ENCODE measurements at regions not wholly inside any gene's neighbourhood (a gene's known extent, or its start where the extent isn't known, plus 50 kb on each side); places are given as distances from the start of the nearest gene placed in this dataset.

GRCh38 chr7:131654249-131654558 lies 97.8 kb upstream of the PODXL start:
- H3K36me3 ChIP-seq: no peaks in the 10 kb centered on the region
- TF ChIP-seq, protein P1, sequence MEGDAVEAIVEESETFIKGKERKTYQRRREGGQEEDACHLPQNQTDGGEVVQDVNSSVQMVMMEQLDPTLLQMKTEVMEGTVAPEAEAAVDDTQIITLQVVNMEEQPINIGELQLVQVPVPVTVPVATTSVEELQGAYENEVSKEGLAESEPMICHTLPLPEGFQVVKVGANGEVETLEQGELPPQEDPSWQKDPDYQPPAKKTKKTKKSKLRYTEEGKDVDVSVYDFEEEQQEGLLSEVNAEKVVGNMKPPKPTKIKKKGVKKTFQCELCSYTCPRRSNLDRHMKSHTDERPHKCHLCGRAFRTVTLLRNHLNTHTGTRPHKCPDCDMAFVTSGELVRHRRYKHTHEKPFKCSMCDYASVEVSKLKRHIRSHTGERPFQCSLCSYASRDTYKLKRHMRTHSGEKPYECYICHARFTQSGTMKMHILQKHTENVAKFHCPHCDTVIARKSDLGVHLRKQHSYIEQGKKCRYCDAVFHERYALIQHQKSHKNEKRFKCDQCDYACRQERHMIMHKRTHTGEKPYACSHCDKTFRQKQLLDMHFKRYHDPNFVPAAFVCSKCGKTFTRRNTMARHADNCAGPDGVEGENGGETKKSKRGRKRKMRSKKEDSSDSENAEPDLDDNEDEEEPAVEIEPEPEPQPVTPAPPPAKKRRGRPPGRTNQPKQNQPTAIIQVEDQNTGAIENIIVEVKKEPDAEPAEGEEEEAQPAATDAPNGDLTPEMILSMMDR (IDR thresholded peaks at IDR 0.05): no peak
- peaks cover 0 to 6% of the 10 kb centered on the region in 2 donors for H3K27me3 ChIP-seq
- no peak overlapping the region for H3K27ac ChIP-seq
- no peak overlapping the region for H3K4me3 ChIP-seq
- H3K4me1 ChIP-seq: no peaks in the 10 kb centered on the region
- DNase-seq: no peak
- intact Hi-C loops (cut with DNase I; ENCODE audit: low total_unique reads): loop anchor here (1.0 kb wide), 1 partner anchor 146 kb away; no protein-coding TSS in a partner anchor
- H3K9me3 ChIP-seq: no peaks in the 10 kb centered on the region

- Histone ChIP-seq H3K27me3 (peaks cover 0 to 6% of the 10 kb centered on the region in 2 donors), H3K4me1 (no peaks in the 10 kb centered on the region), H3K27ac (no peak overlapping the region), H3K9me3 (no peaks in the 10 kb centered on the region), H3K4me3 (no peak overlapping the region), H3K36me3 (no peaks in the 10 kb centered on the region)
- no peak for DNase-seq
- TF ChIP-seq, protein P1 (IDR thresholded peaks at IDR 0.05): no peak
- intact Hi-C loops (cut with DNase I; ENCODE audit: low total_unique reads): loop anchor here (1.0 kb wide), 1 partner anchor 145 kb away; no protein-coding TSS in a partner anchor
These were observed 97.2 kb upstream of the PODXL start for GRCh38 chr7:131653418-131654248.

DNA sequence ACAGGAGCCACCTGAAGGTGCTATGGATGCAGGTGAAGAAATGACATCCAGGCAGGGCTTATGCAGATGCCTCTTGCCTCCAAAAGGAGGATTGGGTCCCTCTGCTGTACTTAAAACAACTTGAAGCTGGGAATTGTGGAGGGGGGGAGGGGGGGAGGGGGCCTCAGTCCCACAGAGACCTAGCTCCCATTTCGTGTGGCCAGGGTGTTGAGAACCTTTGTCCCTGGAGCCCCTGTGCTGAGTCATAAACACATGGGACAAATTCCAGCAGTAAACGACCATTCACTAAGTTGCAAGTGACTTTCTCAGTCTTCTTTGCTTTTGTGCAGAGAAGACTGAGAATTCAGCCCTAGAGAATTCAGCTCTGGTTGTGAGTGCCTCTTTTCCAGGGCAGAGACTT lies 96.5 kb upstream of the PODXL start:
- no peaks in the 10 kb centered on the region for H3K9me3 ChIP-seq
- intact Hi-C loops (cut with DNase I; ENCODE audit: low total_unique reads): no loop called here
- TF ChIP-seq, protein P1 (IDR thresholded peaks at IDR 0.05): no peak
- DNase-seq: no peak
- H3K27me3 ChIP-seq: peaks cover 0 to 6% of the 10 kb centered on the region in 2 donors
- no peak overlapping the region for H3K4me3 ChIP-seq
- H3K4me1 ChIP-seq: no peaks in the 10 kb centered on the region
- no peak overlapping the region for H3K27ac ChIP-seq
- no peaks in the 10 kb centered on the region for H3K36me3 ChIP-seq

DNA sequence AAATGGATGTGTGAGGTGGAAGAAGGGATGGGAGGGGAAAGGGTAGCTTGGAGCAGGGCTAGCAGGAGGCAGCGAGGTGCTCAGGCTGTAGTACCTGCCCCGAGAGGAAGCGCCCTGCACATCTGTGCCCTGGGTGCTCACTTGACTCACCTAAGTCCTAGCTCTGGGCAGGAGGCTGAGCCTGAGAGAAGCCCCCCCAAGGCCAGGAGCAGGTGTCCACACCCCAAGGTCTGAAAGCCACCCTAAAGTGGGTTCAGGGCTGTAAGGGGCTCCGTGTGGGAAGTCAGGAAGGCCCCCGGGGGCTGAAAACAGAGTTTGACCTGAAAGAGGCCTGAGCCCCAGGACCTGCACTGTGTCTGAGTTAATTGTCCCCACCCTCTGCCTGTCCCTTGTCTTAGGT lies 95.8 kb upstream of the PODXL start:
- Histone ChIP-seq H3K4me3 (no peak overlapping the region), H3K36me3 (no peaks in the 10 kb centered on the region)
- TF ChIP-seq, protein P1 (IDR thresholded peaks at IDR 0.05): no peak

GRCh38 chr7:131649879-131650278 lies 93.5 kb upstream of the PODXL start:
- no peaks in the 10 kb centered on the region for H3K9me3 ChIP-seq
- H3K27ac ChIP-seq: no peak overlapping the region
- intact Hi-C loops (cut with DNase I; ENCODE audit: low total_unique reads): no loop called here

More for the DNA sequence above, 95.8 kb upstream of the PODXL start:
- H3K4me1 ChIP-seq: no peaks in the 10 kb centered on the region
- peaks cover 0 to 6% of the 10 kb centered on the region in 2 donors for H3K27me3 ChIP-seq
- DNase-seq: no peak
- intact Hi-C loops (cut with DNase I; ENCODE audit: low total_unique reads): no loop called here
- H3K9me3 ChIP-seq: no peaks in the 10 kb centered on the region
- H3K27ac ChIP-seq: no peak overlapping the region

More at GRCh38 chr7:131649879-131650278, 93.5 kb upstream of the PODXL start:
- Histone ChIP-seq H3K4me3 (no peak overlapping the region), H3K27me3 (peaks cover 0 to 4% of the 10 kb centered on the region in 2 donors), H3K4me1 (no peaks in the 10 kb centered on the region), H3K36me3 (no peaks in the 10 kb centered on the region)
- no peak for DNase-seq
- TF ChIP-seq, protein P1 (IDR thresholded peaks at IDR 0.05): no peak
